DOHH2 (cell line): ENCODE measurements at regions not wholly inside any gene's neighbourhood (a gene's known extent, or its start where the extent isn't known, plus 50 kb on each side); places are given as distances from the start of the nearest gene placed in this dataset.
"Not testable (repeated sequence)": the region's sequence is repeated elsewhere in the genome, so short reads cannot be mapped to it uniquely, and the experiment has no call there.

ENCODE experiments used
- H3F3A ChIP-seq: fragments of 200-600 bp; sonication (generic), shearing (Covaris generic); 2 replicates; pipeline ENCODE4 v1.6.0; 2016; ENCODE audit warnings: antibody characterized with exemption, mild to moderate bottlenecking; ENCODE audit not compliant: control insufficient read depth, insufficient read depth
- H3K27ac ChIP-seq: fragments of 200-600 bp; sonication (generic); 2 replicates; pipeline ENCODE4 v1.5.1; 2014; ENCODE audit warnings: low read depth, mild to moderate bottlenecking, low read length, moderate library complexity
- H3K27me3 ChIP-seq: fragments of 200-600 bp; sonication (generic); 2 replicates; pipeline ENCODE4 v1.6.1; 2014; ENCODE audit warnings: mild to moderate bottlenecking, low read length, mixed read lengths; ENCODE audit not compliant: control insufficient read depth
- H3K36me3 ChIP-seq: fragments of 200-600 bp; sonication (generic); 2 replicates; pipeline ENCODE4 v1.6.1; 2014; ENCODE audit warnings: mild to moderate bottlenecking, low read length, moderate library complexity, mixed read lengths; ENCODE audit not compliant: control insufficient read depth
- H3K4me1 ChIP-seq: fragments of 200-600 bp; sonication (generic); 2 replicates; pipeline ENCODE4 v1.6.1; 2014; ENCODE audit warnings: mild to moderate bottlenecking, low read length, mixed read lengths; ENCODE audit not compliant: control insufficient read depth
- H3K4me2 ChIP-seq: fragments of 200-600 bp; sonication (generic); 2 replicates; pipeline ENCODE4 v1.6.0; 2014; ENCODE audit warnings: mild to moderate bottlenecking, low read length, moderate library complexity
- H3K4me3 ChIP-seq: fragments of 200-600 bp; sonication (generic); 2 replicates; pipeline ENCODE4 v1.5.1; 2014; ENCODE audit warnings: mild to moderate bottlenecking, low read length, mixed read lengths
- H3K79me2 ChIP-seq: fragments of 200-600 bp; sonication (generic); 2 replicates; pipeline ENCODE4 v1.6.1; 2014; ENCODE audit warnings: mild to moderate bottlenecking, low read length, mixed read lengths; ENCODE audit not compliant: control insufficient read depth
- H3K9me2 ChIP-seq: fragments of 200-600 bp; sonication (generic); replicated peaks from 2 replicates; pipeline ENCODE4 v1.6.1; 2014; ENCODE audit warnings: mild to moderate bottlenecking, low read length, mixed read lengths; ENCODE audit not compliant: control insufficient read depth
- H3K9me3 ChIP-seq: fragments of 200-600 bp; sonication (generic); 2 replicates; pipeline ENCODE4 v1.6.1; 2014; ENCODE audit warnings: antibody characterized with exemption, low read length, mixed read lengths; ENCODE audit not compliant: control insufficient read depth, insufficient read depth
- H4K20me1 ChIP-seq: fragments of 200-600 bp; sonication (generic); 2 replicates; pipeline ENCODE4 v1.6.0; 2014; ENCODE audit warnings: low read depth, mild to moderate bottlenecking, antibody characterized with exemption, low read length, moderate library complexity; ENCODE audit not compliant: control insufficient read depth, insufficient read depth
- EZH2phosphoT487 ChIP-seq: fragments of 200-600 bp; sonication (generic); IDR thresholded peaks from 2 replicates; pipeline ENCODE4 v1.6.1; 2017; ENCODE audit warnings: borderline replicate concordance, mild to moderate bottlenecking, antibody characterized with exemption, low read length, moderate library complexity, mixed read lengths
- TF ChIP-seq, protein P1 (sequence below): fragments of 200-600 bp; sonication (generic); IDR thresholded peaks from one replicate; pipeline ENCODE4 v1.5.1; 2014; ENCODE audit warnings: antibody characterized with exemption, mild to moderate bottlenecking, low read depth, low read length; ENCODE audit not compliant: poor library complexity, severe bottlenecking

DNA sequence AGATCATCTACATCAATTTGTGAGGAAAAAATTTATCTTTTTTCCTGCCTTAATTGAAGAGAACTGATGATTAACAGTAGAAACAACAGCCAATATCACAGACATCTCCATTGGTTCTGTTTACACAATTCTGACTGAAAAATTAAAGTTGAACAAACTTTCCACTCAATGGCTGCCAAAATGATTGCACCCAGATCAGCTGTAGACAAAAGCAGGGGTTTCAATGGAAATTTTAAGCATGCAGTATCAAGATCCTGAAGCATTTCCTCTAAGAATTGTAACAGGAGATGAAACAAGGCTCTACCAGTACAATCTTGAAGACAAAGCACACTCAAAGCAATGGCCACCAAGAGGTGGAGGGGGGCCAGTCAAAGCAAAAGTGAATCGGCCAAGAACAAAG is 231.6 kb upstream of the KRR1 start:
- no peaks in the 10 kb centered on the region for H3F3A ChIP-seq

DNA sequence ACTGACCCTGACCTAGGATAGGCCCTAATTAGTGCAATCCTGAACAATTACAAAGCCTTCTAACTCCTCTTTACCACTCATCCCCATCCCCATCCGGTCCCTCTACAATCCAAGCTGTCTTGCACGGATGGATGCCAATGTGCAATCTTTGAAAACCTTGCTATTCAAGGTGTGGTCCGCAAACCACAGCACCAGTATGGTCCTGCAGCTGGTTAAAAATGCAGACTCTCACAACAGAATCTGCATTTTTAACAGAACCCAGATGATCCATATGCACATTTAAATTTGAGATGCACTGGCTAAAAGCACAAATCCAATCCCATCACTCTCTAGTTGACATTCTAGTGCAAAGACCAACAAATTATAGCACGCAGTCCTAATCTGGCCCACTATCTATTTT is 230.6 kb upstream of the KRR1 start:
- no peaks in the 10 kb centered on the region for H4K20me1 ChIP-seq
- no peaks in the 10 kb centered on the region for H3K4me1 ChIP-seq
- H3K27ac ChIP-seq: no peak overlapping the region

More for the DNA sequence above, 231.6 kb upstream of the KRR1 start:
- no peak for TF ChIP-seq EZH2phosphoT487
- TF ChIP-seq, protein P1, sequence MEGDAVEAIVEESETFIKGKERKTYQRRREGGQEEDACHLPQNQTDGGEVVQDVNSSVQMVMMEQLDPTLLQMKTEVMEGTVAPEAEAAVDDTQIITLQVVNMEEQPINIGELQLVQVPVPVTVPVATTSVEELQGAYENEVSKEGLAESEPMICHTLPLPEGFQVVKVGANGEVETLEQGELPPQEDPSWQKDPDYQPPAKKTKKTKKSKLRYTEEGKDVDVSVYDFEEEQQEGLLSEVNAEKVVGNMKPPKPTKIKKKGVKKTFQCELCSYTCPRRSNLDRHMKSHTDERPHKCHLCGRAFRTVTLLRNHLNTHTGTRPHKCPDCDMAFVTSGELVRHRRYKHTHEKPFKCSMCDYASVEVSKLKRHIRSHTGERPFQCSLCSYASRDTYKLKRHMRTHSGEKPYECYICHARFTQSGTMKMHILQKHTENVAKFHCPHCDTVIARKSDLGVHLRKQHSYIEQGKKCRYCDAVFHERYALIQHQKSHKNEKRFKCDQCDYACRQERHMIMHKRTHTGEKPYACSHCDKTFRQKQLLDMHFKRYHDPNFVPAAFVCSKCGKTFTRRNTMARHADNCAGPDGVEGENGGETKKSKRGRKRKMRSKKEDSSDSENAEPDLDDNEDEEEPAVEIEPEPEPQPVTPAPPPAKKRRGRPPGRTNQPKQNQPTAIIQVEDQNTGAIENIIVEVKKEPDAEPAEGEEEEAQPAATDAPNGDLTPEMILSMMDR: no peak
- Histone ChIP-seq H4K20me1 (no peaks in the 10 kb centered on the region), H3K9me2 (no peaks in the 10 kb centered on the region), H3K4me1 (no peaks in the 10 kb centered on the region), H3K9me3 (no peaks in the 10 kb centered on the region), H3K27ac (no peak overlapping the region), H3K79me2 (no peaks in the 10 kb centered on the region), H3K4me3 (no peak overlapping the region), H3K4me2 (no peak overlapping the region), H3K27me3 (peaks cover 9% of the 10 kb centered on the region; the same call in 1 of the 2 replicates), H3K36me3 (no peaks in the 10 kb centered on the region)

DNA sequence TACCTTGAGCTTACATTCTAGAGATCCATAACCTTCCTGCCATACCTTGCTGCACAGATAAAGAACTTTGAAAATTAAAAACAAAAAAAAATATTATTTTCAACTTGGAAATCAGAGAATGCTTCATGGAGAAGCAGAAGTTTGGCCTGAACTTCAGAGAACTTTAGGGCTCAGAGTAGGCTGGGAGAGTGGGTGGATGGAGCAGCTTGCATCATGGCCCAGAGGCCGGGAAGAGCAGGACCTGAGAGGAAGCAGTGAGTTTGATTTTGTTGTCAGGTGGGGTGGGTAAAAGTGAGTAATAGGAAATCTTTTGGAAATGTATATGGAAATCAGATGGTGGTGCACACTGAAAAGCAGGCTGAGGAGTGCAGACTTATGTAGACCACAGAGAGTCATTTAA is 228.5 kb upstream of the KRR1 start:
- H3K79me2 ChIP-seq: no peaks in the 10 kb centered on the region
- H3K36me3 ChIP-seq: no peaks in the 10 kb centered on the region
- H3K27ac ChIP-seq: no peak overlapping the region
- H3K4me1 ChIP-seq: no peaks in the 10 kb centered on the region
- TF ChIP-seq EZH2phosphoT487: no peak
- TF ChIP-seq, protein P1: no peak
- H3K9me2 ChIP-seq: no peaks in the 10 kb centered on the region
- no peak overlapping the region for H3K4me2 ChIP-seq
- no peaks in the 10 kb centered on the region for H3K9me3 ChIP-seq
- H3F3A ChIP-seq: no peaks in the 10 kb centered on the region
- H3K27me3 ChIP-seq: 0 out of 2 replicates have a peak, but pooled peaks cover 4% of the 10 kb centered on the region
- H4K20me1 ChIP-seq: no peaks in the 10 kb centered on the region
- H3K4me3 ChIP-seq: no peak overlapping the region

More for the DNA sequence above, 230.6 kb upstream of the KRR1 start:
- Histone ChIP-seq H3K9me2 (no peaks in the 10 kb centered on the region), H3K79me2 (no peaks in the 10 kb centered on the region), H3K27me3 (peaks cover 9% of the 10 kb centered on the region; the same call in 1 of the 2 replicates), H3F3A (no peaks in the 10 kb centered on the region), H3K4me3 (no peak overlapping the region), H3K9me3 (no peaks in the 10 kb centered on the region), H3K36me3 (no peaks in the 10 kb centered on the region), H3K4me2 (no peak overlapping the region)
- TF ChIP-seq EZH2phosphoT487: no peak
- TF ChIP-seq, protein P1: no peak

DNA sequence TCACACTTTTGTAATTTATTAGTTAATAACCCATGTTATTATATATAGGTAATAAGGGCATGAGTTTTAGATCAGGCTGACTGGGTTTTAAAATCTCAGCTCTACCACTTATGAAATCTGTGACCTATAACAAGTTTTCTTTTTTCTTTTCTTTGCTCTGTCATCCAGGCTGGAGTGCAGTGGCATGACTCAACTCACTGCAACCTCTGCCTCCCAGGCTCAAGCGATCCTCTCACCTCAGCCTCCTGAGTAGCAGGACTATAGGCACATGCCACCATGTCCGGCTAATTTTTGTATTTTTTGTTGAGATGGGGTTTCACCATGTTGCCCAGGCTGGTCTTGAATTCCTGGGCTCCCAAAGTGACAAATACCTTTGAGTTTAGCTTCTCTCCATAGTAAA is 227.7 kb upstream of the KRR1 start:
- not testable (repeated sequence) for H3F3A ChIP-seq, H3K9me3 ChIP-seq, H3K4me1 ChIP-seq, H3K27ac ChIP-seq, H3K4me2 ChIP-seq, H3K27me3 ChIP-seq, H3K9me2 ChIP-seq, H3K36me3 ChIP-seq, H3K79me2 ChIP-seq, H4K20me1 ChIP-seq, H3K4me3 ChIP-seq
